ENCODE measurements at regions not wholly inside any gene's neighbourhood (a gene's known extent, or its start where the extent isn't known, plus 50 kb on each side); places are given as distances from the start of the nearest gene placed in this dataset.

DNA sequence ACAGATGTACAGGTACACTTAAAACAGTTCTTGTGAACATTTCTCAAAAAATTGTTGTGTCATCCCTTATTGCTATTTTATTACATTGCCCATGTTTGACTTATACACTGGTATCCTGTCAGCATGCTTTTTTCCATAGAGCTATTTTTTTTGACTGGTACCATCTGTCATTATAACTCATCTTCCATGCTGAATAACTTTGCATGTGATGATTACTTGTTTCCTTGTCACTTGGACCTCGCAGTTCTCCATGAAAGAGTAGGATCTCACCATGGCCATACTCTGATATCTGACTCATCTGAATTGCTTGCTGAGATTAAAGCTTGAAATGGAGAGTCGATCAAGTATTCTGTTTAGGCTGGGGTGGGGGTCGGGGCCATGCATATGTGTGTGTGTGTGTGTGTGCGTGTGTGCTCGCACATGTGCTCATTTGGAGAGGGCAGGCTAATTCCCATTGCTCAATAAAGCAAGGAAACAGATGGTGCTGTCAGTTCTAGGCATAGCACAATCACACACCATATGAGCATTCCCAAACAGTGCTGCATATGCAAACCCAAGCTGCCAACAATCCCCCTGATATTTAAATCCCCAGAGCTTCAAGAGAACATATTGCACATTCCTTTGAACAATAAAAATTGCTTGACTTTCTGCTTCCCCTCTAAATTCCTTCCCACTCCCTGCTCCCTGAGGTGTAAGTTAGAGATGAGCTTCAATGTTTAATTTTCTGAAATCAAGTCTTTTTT is 62.9 kb downstream of the NHLRC3 start:
- H3K9me3 Mint-ChIP-seq, result no peaks in the 10 kb centered on the region
- H3K36me3 Mint-ChIP-seq, result no peaks in the 10 kb centered on the region
- H3K27ac Mint-ChIP-seq, result no peak overlapping the region
- H3K4me3 Mint-ChIP-seq, result no peak overlapping the region
- no peaks in the 10 kb centered on the region for H3K4me1 Mint-ChIP-seq
- peaks cover 3% of the 10 kb centered on the region for H3K27me3 Mint-ChIP-seq

DNA sequence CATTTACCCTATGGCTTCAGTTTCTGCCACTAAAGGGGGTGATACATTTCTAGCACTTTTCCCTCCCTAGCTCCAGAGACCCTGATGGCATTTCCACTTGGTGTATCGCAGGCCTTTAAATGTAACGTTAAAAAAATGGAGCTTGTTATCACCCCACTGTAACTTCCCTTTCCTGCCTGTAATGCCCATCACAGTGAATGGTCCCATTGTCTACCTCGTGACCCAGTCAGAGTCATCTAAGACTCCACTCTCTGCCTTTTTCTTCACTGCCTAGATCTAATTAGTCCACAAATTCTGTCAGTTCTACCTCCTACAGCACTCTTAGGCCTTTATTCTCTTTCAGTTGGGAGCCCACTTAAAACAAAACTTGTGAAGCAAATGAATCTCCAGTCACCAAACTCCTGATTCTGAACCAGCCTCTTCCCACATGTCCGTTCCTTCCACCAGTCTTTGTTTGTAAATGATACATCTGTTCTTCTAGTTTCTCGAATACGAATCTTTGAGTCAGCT is 64.8 kb downstream of the NHLRC3 start:
- no peaks in the 10 kb centered on the region for H3K4me1 Mint-ChIP-seq

DNA sequence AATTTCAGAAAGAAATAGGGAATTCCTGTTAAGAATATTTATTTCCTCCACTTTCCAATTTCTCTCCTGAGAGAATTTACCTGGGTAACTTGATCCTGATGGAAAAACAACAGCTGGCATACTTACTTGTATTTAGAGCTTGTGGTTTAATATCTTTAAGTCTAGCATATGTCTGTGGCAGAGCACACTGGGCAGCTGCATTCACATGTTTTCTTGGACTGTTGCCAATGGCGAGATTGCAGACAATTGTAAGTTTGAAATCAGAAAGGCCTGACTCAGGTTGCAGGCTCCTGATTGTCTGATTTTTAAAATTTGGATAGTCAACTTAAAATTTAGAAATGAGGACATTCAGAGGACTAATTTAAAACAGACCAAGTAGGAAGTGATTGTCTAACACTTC is 66.9 kb downstream of the NHLRC3 start:
- Mint-ChIP-seq H3K4me1 (no peaks in the 10 kb centered on the region), H3K36me3 (no peaks in the 10 kb centered on the region), H3K9me3 (no peaks in the 10 kb centered on the region), H3K4me3 (no peak overlapping the region), H3K27me3 (peaks cover 4% of the 10 kb centered on the region), H3K27ac (no peak overlapping the region)

More for the DNA sequence above, 64.8 kb downstream of the NHLRC3 start:
- Mint-ChIP-seq H3K9me3 (no peaks in the 10 kb centered on the region), H3K27ac (no peak overlapping the region), H3K36me3 (no peaks in the 10 kb centered on the region), H3K4me3 (no peak overlapping the region), H3K27me3 (peaks cover 3% of the 10 kb centered on the region)

DNA sequence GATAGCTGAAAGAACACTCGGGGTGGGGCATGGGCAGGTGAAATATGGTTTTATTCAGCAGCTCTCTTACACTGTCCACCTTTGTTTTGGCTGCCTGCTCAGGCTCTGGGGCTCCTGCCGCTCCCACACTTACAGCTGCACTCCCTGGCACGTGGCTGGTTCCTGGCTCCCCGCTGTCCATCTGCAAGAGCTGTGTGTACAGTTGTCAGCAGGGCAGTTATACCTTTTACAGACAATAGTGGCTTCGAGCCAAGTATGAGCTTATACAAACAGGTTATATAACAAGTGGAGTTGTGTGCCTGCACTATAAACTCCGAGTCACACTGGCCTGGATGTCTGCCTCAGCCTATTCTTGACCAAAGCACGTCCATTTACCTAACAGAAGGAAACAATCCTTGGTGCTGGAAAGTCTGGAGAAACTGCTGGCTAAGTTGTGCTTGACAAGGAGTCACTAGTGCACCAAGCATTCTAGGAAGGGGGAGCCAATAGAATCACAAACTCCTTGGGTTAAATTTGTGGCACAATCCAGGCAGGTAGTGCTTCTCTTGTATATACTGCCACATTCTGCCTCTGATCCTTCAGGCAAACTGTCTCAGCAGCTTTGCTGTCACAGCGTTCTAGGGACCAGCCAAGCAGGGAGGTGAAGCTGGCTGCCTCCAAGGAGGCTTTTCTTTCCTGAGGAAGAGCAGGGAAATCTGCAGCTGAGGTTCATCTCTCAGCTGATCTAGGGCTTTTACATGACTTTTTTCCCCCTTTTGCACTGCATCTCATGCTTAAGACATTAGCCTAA is 68.2 kb downstream of the NHLRC3 start:
- no peaks in the 10 kb centered on the region for H3K36me3 Mint-ChIP-seq
- no peaks in the 10 kb centered on the region for H3K4me1 Mint-ChIP-seq
- H3K27me3 Mint-ChIP-seq, result peaks cover 4% of the 10 kb centered on the region
- no peak overlapping the region for H3K4me3 Mint-ChIP-seq
- H3K9me3 Mint-ChIP-seq, result no peaks in the 10 kb centered on the region
- no peak overlapping the region for H3K27ac Mint-ChIP-seq

DNA sequence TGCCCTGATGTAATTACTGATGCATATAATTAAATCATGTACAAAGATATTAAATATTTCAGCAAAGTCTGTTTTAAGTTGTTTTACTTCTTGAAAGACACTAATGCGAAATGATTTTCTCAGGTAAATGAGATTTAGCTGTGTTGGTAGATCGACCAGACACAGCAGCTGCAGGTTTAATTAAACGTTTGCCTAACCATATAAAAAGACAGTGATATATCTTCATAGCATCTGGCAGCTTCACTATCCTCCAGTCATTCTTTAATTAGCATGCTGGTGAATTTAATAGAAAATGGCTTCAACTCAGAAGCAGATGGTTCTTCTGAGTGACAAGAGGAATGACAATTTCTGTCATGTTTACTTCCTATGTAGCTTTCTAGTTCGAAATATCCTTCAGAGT is 69.3 kb downstream of the NHLRC3 start:
- peaks cover 4% of the 10 kb centered on the region for H3K27me3 Mint-ChIP-seq
- no peaks in the 10 kb centered on the region for H3K9me3 Mint-ChIP-seq
- H3K4me3 Mint-ChIP-seq, result no peak overlapping the region
- H3K27ac Mint-ChIP-seq, result no peak overlapping the region
- H3K4me1 Mint-ChIP-seq, result no peaks in the 10 kb centered on the region
- no peaks in the 10 kb centered on the region for H3K36me3 Mint-ChIP-seq

DNA sequence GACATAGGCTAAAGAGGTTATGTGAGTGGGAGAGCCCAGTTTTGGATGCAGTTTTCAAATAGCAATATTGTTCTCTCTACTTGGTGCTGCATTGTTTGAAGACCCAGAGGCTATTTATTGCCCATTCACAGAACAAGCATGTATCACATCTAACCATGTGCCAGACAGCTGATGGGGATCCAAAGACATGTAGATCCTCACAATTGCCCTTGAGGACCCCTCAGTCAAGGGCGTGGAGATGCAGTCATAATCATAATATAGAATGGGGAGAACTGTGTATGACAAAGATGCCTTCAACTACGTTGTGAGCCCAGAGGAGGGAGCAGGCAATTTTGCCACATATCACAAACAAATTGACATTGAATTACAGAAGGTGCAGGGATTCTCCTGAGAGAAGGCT is 70.5 kb downstream of the NHLRC3 start:
- H3K4me3 Mint-ChIP-seq, result no peak overlapping the region
- peaks cover 0 to 3% (median 2%) of the 10 kb centered on the region in 3 donors for H3K9me3 Mint-ChIP-seq
- peaks cover 4% of the 10 kb centered on the region for H3K27me3 Mint-ChIP-seq
- no peaks in the 10 kb centered on the region for H3K36me3 Mint-ChIP-seq
- no peaks in the 10 kb centered on the region for H3K4me1 Mint-ChIP-seq
- no peak overlapping the region for H3K27ac Mint-ChIP-seq

DNA sequence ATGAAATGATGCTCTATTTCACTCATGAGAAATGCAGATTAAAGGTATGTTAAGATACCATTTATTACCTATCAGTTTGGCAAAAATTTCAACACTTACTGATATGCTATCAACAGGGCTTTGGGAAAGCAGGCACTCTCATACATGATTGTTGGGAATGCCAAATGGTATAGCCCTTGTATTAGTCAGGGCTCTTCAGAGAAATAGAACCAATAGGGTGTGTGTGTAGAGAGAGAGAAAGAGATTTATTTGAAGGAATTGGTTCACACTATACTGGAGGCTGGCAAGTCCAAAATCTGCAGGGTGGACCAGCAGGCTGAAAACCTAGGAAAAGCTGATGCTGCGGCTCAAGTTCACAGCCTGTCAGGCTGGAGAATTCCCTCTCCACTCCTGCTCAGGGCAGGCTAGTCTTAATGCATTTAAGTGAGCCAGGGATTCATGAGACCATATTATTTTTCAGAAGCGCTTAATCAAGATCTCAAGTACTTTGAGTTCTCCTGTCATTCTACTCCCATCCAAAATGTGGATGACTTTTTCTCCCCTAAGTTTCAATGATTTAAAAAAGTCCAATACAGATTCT is 72.4 kb downstream of the NHLRC3 start:
- H3K4me1 Mint-ChIP-seq, result no peaks in the 10 kb centered on the region
- no peaks in the 10 kb centered on the region for H3K36me3 Mint-ChIP-seq
- H3K4me3 Mint-ChIP-seq, result no peak overlapping the region
- peaks cover 2 to 6% (median 2%) of the 10 kb centered on the region in 3 donors for H3K9me3 Mint-ChIP-seq
- H3K27ac Mint-ChIP-seq, result no peak overlapping the region
- peaks cover 4% of the 10 kb centered on the region for H3K27me3 Mint-ChIP-seq

DNA sequence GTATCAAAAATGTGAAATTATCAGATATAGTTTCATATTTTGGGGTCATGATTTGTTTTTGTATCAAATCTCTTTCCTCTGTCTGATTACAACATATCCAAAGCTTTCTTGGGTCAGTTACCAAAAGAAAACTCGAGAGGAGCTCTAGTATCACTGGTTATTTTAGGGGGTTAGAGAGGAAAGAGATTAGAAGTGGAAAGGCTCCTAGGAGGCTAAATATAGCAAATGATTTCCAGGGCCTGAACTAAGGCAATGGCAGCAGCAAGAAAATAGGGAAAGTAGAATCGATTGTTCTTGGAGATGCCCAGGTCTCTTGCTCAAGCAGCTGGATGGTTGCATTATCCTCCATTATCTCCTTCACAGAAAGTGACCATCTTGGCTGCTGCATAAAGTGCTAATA is 72.9 kb downstream of the NHLRC3 start:
- Mint-ChIP-seq H3K36me3 (no peaks in the 10 kb centered on the region), H3K4me1 (no peaks in the 10 kb centered on the region), H3K9me3 (peaks cover 2 to 8% (median 3%) of the 10 kb centered on the region in 3 donors), H3K4me3 (no peak overlapping the region), H3K27me3 (peaks cover 2% of the 10 kb centered on the region), H3K27ac (no peak overlapping the region)

DNA sequence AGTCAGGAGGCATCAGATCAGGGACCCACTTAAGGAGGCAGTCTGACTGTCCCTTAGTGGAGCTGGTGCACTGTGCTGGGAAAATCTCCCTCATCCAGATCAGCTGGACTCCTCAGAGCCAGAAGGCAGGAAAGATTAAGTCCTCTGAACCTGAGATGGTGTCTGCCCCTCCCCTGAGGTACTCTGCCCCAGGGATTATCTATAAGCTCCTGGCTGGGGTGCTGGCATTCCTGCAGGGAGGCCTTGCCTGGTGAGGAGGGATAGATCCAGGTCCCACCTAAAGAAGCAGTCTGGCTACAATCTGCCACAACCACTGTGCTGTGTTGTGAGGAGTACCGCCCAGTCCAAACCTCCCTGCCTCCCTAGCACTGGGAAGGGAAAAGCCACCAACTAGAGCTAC is 81.2 kb downstream of the NHLRC3 start:
- Mint-ChIP-seq H3K27me3 (peaks cover 6% of the 10 kb centered on the region), H3K9me3 (peaks cover 5 to 11% (median 9%) of the 10 kb centered on the region in 3 donors), H3K27ac (no peak overlapping the region), H3K36me3 (peaks cover 2% of the 10 kb centered on the region), H3K4me3 (no peak overlapping the region), H3K4me1 (no peaks in the 10 kb centered on the region)

DNA sequence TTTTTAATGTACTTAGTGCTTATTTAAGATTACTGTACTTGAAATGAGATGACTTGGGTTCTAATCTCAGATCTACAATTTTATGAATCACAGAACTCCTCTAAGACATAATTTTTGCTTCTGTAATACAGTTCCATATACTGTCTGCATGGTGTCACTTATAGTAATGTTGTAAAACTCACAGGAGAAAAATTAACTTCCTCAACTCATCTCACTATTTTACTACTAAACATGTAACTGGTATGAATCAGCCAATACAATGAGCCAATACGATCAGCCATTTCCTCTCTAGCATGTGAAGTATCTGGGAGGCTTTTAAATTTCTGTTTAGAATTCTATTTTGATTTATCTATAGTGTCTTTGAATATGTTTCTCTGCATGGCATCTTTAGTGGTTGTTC is 85.3 kb downstream of the NHLRC3 start:
- Mint-ChIP-seq H3K4me3 (no peak overlapping the region), H3K27me3 (peaks cover 7% of the 10 kb centered on the region), H3K9me3 (peaks cover 0 to 4% (median 0%) of the 10 kb centered on the region in 3 donors), H3K4me1 (no peaks in the 10 kb centered on the region), H3K36me3 (peaks cover under 1% of the 10 kb centered on the region), H3K27ac (no peak overlapping the region)

DNA sequence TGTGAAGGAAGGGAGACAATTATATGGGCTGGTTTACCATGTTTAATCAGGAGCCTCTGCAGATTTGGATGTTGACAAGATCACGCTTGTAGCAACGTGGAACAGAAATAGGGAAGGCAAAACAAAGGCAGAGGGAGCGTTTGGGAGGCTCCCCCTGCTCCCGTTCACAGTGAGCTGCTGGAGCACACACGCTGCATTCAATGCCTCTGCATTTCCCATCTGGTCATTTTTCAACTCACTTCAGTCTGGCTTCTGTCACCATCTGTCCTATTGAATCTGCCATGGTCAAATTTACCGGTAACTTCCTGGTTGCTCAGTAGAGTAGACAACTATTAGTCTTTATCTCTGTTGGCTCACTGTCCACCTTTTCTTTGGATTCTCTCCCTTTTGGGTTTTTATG is 91.0 kb downstream of the NHLRC3 start:
- H3K36me3 Mint-ChIP-seq, result no peaks in the 10 kb centered on the region
- peaks cover 2% of the 10 kb centered on the region for H3K27me3 Mint-ChIP-seq
- no peak overlapping the region for H3K4me3 Mint-ChIP-seq
- H3K27ac Mint-ChIP-seq, result no peak overlapping the region
- H3K4me1 Mint-ChIP-seq, result no peaks in the 10 kb centered on the region
- H3K9me3 Mint-ChIP-seq, result no peaks in the 10 kb centered on the region

DNA sequence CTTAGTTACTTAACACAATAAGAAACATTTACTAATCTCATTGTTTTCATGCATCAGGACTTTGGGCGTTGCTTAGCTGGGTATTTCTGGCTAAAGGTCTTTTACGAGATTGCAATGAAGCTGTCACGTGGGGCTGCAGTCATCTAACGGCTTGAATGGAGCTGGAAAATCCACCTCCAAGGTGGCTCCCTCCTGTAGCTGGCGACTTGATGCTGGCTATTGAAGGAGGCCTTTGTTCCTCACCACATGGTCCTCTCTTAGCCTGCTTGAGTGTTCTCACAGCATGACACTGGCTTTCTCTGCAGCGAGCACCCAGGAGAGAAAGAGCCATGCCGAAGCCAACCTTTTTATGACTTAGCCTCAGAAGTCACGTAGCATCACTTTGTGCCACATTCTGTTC is 92.0 kb downstream of the NHLRC3 start:
- Mint-ChIP-seq H3K27me3 (peaks cover 4% of the 10 kb centered on the region), H3K4me1 (no peaks in the 10 kb centered on the region), H3K9me3 (peaks cover 0 to 3% (median 0%) of the 10 kb centered on the region in 3 donors), H3K36me3 (no peaks in the 10 kb centered on the region), H3K4me3 (no peak overlapping the region), H3K27ac (no peak overlapping the region)

DNA sequence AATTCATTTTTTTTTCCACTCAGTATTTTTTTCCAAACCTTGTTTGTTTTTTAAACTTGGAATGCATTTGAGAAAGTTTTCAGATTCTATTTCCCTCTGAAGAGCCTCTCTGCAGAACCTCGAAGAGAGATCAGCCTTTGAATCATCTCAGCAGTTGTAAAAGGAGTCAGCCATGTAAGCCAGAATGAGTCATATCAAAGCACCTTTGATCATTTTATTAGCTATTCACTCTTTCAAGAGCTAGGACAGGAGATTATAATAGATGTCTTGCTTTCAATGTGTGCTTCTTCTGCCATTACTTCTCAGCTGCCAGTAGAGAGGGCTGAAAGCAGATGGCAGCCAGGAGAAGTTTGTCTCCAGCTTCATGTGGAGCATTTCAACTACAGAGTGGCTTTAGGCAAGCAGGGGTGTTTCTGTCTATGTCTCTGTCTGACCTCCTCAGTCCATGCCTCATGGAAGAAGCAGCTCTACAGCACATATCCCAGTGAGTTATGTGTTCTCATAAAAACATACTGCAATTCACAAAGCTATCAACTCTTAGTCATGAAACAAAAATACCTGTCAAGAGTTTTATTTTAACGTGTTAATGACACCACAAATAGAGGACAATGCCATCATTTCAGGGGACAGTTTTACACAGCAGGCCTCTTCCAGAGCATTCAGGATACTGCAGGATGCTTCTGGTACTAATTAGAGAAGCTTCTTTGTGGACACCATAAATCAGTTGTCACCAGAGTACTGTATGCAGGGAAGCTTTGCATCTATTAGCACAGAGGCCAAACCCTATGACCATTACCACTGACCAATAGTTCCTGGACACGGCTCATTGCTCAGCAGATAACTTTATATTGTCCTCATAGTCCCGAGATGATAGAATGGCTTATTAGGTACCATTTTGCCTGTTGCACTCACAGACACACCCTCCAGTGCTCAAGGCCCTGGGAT is 94.3 kb downstream of the NHLRC3 start:
- no peaks in the 10 kb centered on the region for H3K36me3 Mint-ChIP-seq
- H3K27me3 Mint-ChIP-seq, result peaks cover 3% of the 10 kb centered on the region
- no peak overlapping the region for H3K27ac Mint-ChIP-seq
- H3K4me3 Mint-ChIP-seq, result no peak overlapping the region
- no peaks in the 10 kb centered on the region for H3K4me1 Mint-ChIP-seq
- peaks cover 0 to 3% (median 0%) of the 10 kb centered on the region in 3 donors for H3K9me3 Mint-ChIP-seq

DNA sequence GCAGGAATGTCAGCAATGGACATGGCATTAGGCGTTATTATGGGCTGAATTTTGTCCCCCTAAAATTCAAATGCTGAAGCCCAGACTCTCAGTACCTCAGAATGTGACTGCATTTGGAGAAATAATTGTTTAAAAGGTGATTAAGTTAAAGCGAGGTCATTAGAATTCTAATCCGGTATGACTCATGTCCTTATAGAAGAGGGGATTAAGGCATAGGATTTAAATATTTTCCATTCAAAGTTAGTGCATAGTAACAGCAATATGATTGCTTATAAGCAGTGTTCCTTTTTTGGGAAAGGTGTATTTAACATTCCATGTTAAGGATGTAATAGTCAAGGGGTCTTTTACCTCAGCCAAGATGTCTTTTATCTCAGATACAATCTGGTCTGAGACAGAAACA is 95.5 kb downstream of the NHLRC3 start:
- Mint-ChIP-seq H3K9me3 (peaks cover 0 to 3% (median 0%) of the 10 kb centered on the region in 3 donors), H3K4me3 (no peak overlapping the region), H3K27ac (no peak overlapping the region), H3K36me3 (no peaks in the 10 kb centered on the region), H3K27me3 (peaks cover 3% of the 10 kb centered on the region), H3K4me1 (no peaks in the 10 kb centered on the region)
